OCI-LY1 (cell line): ENCODE measurements at regions not wholly inside any gene's neighbourhood (a gene's known extent, or its start where the extent isn't known, plus 50 kb on each side); places are given as distances from the start of the nearest gene placed in this dataset.

ENCODE experiments used
- H2AFZ ChIP-seq: fragments of 200-600 bp; sonication (generic), shearing (Covaris generic); 2 replicates; pipeline ENCODE4 v1.6.0; 2014; ENCODE audit warnings: antibody characterized with exemption, mild to moderate bottlenecking, low read length
- H3F3A ChIP-seq: fragments of 200-600 bp; sonication (generic), shearing (Covaris generic); 2 replicates; pipeline ENCODE4 v1.6.0; 2014; ENCODE audit warnings: mild to moderate bottlenecking, antibody characterized with exemption, low read length, moderate library complexity; ENCODE audit not compliant: insufficient read depth
- H3K27ac ChIP-seq: fragments of 200-600 bp; sonication (generic); 2 replicates; pipeline ENCODE4 v1.5.1; 2014; ENCODE audit warnings: low read length, mixed run types, mild to moderate bottlenecking, low read depth; ENCODE audit not compliant: poor library complexity, severe bottlenecking
- H3K27me3 ChIP-seq: fragments of 200-600 bp; sonication (generic); 2 replicates; pipeline ENCODE4 v1.6.0; 2014; ENCODE audit warnings: antibody characterized with exemption, mild to moderate bottlenecking, low read length, moderate library complexity; ENCODE audit not compliant: insufficient read depth
- H3K36me3 ChIP-seq: fragments of 200-600 bp; sonication (generic); 2 replicates; pipeline ENCODE4 v1.6.1; 2014; ENCODE audit warnings: mild to moderate bottlenecking, antibody characterized with exemption, low read length, moderate library complexity, mixed read lengths; ENCODE audit not compliant: insufficient read depth
- H3K4me1 ChIP-seq: fragments of 200-600 bp; sonication (generic); 2 replicates; pipeline ENCODE4 v1.5.1; 2014; ENCODE audit warnings: mild to moderate bottlenecking, low read length, moderate library complexity; ENCODE audit not compliant: insufficient read depth, severe bottlenecking
- H3K4me2 ChIP-seq: fragments of 200-600 bp; sonication (generic), shearing (Covaris generic); 2 replicates; pipeline ENCODE4 v1.6.1; 2014; ENCODE audit warnings: low read length
- H3K4me3 ChIP-seq: fragments of 200-600 bp; sonication (generic); 2 replicates; pipeline ENCODE4 v1.5.1; 2014; ENCODE audit warnings: low read length, low read depth, mild to moderate bottlenecking, mixed read lengths; ENCODE audit not compliant: poor library complexity, severe bottlenecking
- H3K79me2 ChIP-seq: fragments of 200-600 bp; shearing (Covaris generic); 2 replicates; pipeline ENCODE4 v1.6.1; 2016; ENCODE audit warnings: mixed run types, low read length, mixed read lengths; ENCODE audit not compliant: insufficient read depth
- H3K9ac ChIP-seq: fragments of 200-600 bp; sonication (generic), shearing (Covaris generic); 2 replicates; pipeline ENCODE4 v1.6.1; 2014; ENCODE audit warnings: mild to moderate bottlenecking, low read length, mixed read lengths
- H3K9me2 ChIP-seq: fragments of 200-600 bp; sonication (generic), shearing (Covaris generic); 2 replicates; pipeline ENCODE4 v1.6.1; 2014; ENCODE audit warnings: low read depth, mild to moderate bottlenecking, low read length, mixed read lengths
- H3K9me3 ChIP-seq: fragments of 200-600 bp; shearing (Covaris generic); 2 replicates; pipeline ENCODE4 v1.6.1; 2014; ENCODE audit warnings: low read length, mixed read lengths
- H4K20me1 ChIP-seq: fragments of 200-600 bp; sonication (generic), shearing (Covaris generic); 2 replicates; pipeline ENCODE4 v1.6.0; 2016; ENCODE audit warnings: mild to moderate bottlenecking, low read length; ENCODE audit not compliant: insufficient read depth
- EZH2 ChIP-seq: fragments of 200-600 bp; sonication (generic), shearing (Covaris generic); IDR thresholded peaks from 2 replicates; pipeline ENCODE4 v1.8.0; 2017; ENCODE audit warnings: borderline replicate concordance, mixed run types, mild to moderate bottlenecking, antibody characterized with exemption, low read length, moderate library complexity, mixed read lengths
- TF ChIP-seq, protein P1 (sequence below): fragments of 200-600 bp; sonication (generic), shearing (Covaris generic); IDR thresholded peaks from 2 replicates; pipeline ENCODE4 v1.5.1; 2017; ENCODE audit warnings: mild to moderate bottlenecking, antibody characterized with exemption, low read length, moderate library complexity, mixed read lengths

DNA sequence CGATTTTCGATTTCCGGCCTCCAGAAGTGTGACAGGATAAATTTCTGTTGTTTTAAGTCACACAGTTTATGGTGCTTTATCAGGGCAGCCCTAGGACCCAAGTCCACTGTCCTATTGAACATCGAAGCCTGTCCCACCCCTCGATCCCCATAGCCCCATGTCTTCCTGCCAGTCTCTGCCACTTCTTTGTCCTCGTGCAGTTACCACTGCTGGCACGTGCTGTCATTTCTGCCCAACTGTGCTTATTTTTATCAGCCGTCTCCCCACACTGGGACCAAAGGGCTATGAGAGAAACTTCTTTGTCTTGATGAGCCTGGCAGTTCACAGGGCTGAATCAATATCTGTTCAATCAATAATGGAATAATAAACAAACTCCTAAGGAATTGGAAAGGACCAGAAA, 146.7 kb downstream of the PSMG1 start:
- Histone ChIP-seq H3K27ac (no peak overlapping the region), H3K4me1 (no peaks in the 10 kb centered on the region)
- TF ChIP-seq, protein P1, sequence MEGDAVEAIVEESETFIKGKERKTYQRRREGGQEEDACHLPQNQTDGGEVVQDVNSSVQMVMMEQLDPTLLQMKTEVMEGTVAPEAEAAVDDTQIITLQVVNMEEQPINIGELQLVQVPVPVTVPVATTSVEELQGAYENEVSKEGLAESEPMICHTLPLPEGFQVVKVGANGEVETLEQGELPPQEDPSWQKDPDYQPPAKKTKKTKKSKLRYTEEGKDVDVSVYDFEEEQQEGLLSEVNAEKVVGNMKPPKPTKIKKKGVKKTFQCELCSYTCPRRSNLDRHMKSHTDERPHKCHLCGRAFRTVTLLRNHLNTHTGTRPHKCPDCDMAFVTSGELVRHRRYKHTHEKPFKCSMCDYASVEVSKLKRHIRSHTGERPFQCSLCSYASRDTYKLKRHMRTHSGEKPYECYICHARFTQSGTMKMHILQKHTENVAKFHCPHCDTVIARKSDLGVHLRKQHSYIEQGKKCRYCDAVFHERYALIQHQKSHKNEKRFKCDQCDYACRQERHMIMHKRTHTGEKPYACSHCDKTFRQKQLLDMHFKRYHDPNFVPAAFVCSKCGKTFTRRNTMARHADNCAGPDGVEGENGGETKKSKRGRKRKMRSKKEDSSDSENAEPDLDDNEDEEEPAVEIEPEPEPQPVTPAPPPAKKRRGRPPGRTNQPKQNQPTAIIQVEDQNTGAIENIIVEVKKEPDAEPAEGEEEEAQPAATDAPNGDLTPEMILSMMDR = no peak
- TF ChIP-seq EZH2 = no peak

DNA sequence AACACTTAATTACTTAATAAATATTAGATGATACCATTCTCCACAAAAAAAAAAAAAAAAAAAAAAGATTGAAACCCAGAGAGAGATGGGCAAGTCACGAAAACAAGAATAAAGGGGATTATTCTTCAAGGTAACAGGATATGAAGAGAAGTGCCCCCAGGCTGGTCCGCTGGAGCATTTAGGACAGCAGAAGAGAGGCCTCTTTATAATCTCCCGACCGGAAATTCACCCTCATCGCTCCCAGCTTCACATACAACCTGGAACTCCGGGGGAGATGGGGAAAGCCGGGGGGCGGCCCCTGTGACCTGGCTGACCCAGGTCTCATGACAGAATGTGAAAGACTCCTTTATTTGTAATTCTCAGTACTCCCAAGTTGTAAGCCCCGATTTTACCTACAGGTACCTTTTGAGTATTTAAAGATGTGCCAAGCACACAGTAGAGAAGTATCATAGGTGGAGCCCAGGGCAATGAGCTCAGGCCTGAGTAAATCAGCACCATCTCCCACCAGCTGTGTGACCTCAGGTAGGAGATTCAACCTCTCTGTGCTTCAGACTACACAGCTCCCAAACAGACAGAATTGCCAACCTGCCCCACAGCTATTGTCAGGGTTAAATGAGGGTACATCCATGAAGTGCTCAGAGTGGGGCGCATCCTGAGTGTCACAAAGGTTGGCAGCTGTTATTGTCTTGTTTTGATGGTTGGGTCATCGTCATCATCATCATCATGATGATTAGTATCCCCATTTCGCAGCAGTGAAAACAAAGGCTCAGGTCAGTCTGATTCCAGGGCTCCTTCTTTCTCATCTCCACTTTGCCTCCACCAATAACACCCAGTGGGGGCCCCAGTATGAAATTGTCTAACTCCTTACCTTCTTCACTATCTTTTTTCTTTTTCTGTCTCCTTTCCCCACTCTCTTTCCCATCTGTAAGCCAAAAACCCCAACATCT, 148.4 kb downstream of the PSMG1 start:
- no peaks in the 10 kb centered on the region for H3K36me3 ChIP-seq
- H3K9me2 ChIP-seq = no peaks in the 10 kb centered on the region
- H3K27ac ChIP-seq = no peak overlapping the region
- H2AFZ ChIP-seq = no peak overlapping the region
- H3K27me3 ChIP-seq = no peaks in the 10 kb centered on the region; the same call in 1 of the 2 replicates
- no peak overlapping the region for H3K9ac ChIP-seq
- no peaks in the 10 kb centered on the region for H4K20me1 ChIP-seq
- no peak overlapping the region for H3K4me3 ChIP-seq
- H3K79me2 ChIP-seq = no peaks in the 10 kb centered on the region
- H3K4me2 ChIP-seq = no peak overlapping the region
- no peak for TF ChIP-seq EZH2
- TF ChIP-seq, protein P1 = no peak
- H3K4me1 ChIP-seq = no peaks in the 10 kb centered on the region
- H3K9me3 ChIP-seq = no peaks in the 10 kb centered on the region
- H3F3A ChIP-seq = no peaks in the 10 kb centered on the region

More for the DNA sequence above, 146.7 kb downstream of the PSMG1 start:
- no peaks in the 10 kb centered on the region for H3F3A ChIP-seq
- no peak overlapping the region for H3K4me2 ChIP-seq
- no peaks in the 10 kb centered on the region for H3K9me3 ChIP-seq
- H3K36me3 ChIP-seq = no peaks in the 10 kb centered on the region
- H3K9me2 ChIP-seq = no peaks in the 10 kb centered on the region
- H3K79me2 ChIP-seq = no peaks in the 10 kb centered on the region
- H2AFZ ChIP-seq = no peak overlapping the region
- H3K9ac ChIP-seq = no peak overlapping the region
- no peaks in the 10 kb centered on the region; the same call in 1 of the 2 replicates for H3K27me3 ChIP-seq
- no peak overlapping the region for H3K4me3 ChIP-seq
- no peaks in the 10 kb centered on the region for H4K20me1 ChIP-seq

DNA sequence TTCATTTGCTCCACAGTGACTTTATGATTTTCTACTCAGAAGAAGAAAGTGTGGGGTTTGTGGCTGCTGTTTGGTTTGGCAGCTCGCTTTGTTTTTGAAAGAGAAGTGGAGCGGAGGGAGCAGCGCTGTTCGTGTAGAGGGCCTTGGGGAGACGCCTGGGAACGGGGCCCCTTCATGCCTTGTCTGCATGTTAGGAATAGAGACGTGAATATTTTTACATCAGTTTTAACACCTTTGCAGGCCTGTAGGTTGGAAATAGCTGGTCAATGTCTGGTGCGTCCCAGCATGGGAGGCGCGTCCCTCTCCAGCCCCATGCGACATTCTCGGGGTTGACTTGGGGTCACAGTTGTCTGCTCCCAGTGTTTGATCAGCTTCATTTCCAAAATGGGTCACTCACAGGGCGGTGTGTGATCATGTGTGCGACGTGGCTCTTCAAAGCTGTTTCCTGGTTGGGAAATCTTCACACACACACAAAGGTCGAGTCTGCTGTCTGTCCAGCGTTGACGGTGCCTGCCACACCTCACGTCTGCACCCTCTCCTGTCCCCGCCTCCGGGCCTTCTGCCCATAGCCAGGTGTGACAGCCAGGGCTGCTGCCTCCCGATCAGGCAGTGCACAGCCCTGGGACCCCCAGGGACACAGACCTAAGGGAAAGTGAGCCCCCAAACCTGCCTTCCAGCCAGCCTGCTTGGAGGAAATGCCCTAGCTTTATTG, 149.2 kb downstream of the PSMG1 start:
- TF ChIP-seq, protein P1 = no peak
- TF ChIP-seq EZH2 = no peak
- H3K9ac ChIP-seq = no peak overlapping the region
- H3K9me3 ChIP-seq = no peaks in the 10 kb centered on the region
- no peak overlapping the region for H3K4me3 ChIP-seq
- no peaks in the 10 kb centered on the region; the same call in 1 of the 2 replicates for H3K27me3 ChIP-seq
- H2AFZ ChIP-seq = no peak overlapping the region
- no peak overlapping the region for H3K4me2 ChIP-seq
- H4K20me1 ChIP-seq = no peaks in the 10 kb centered on the region
- no peaks in the 10 kb centered on the region for H3F3A ChIP-seq
- no peaks in the 10 kb centered on the region for H3K36me3 ChIP-seq
- H3K4me1 ChIP-seq = no peaks in the 10 kb centered on the region
- no peak overlapping the region for H3K27ac ChIP-seq
- H3K79me2 ChIP-seq = no peaks in the 10 kb centered on the region
- no peaks in the 10 kb centered on the region for H3K9me2 ChIP-seq
